ENCODE measurements at regions not wholly inside any gene's neighbourhood (a gene's known extent, or its start where the extent isn't known, plus 50 kb on each side); places are given as distances from the start of the nearest gene placed in this dataset.

GRCh38 chr2:121017396-121017795, 267.6 kb downstream of the TFCP2L1 start:
- Histone ChIP-seq H3K36me3 (no peaks in the 10 kb centered on the region), H3K27me3 (ENCODE audit: insufficient read depth, low read depth, severe bottlenecking) (no peaks in the 10 kb centered on the region), H3K27ac (no peak overlapping the region), H3K4me3 (ENCODE audit: low read depth, low read length) (no peak overlapping the region), H3K9me3 (ENCODE audit: severe bottlenecking) (no peaks in the 10 kb centered on the region)
- TF ChIP-seq CTCF (IDR thresholded peaks at IDR 0.05; ENCODE audit: low read depth, low read length), result no peak
- no peak for DNase-seq

GRCh38 chr2:121018136-121019061, 266.6 kb downstream of the TFCP2L1 start:
- no peak for TF ChIP-seq CTCF (IDR thresholded peaks at IDR 0.05; ENCODE audit: low read depth, low read length)
- no peaks in the 10 kb centered on the region for H3K27me3 ChIP-seq (ENCODE audit: insufficient read depth, low read depth, severe bottlenecking)
- H3K36me3 ChIP-seq, result no peaks in the 10 kb centered on the region
- no peaks in the 10 kb centered on the region for H3K9me3 ChIP-seq (ENCODE audit: severe bottlenecking)
- no peak overlapping the region for H3K4me3 ChIP-seq (ENCODE audit: low read depth, low read length)
- DNase-seq, result no peak
- H3K27ac ChIP-seq, result no peak overlapping the region

GRCh38 chr2:121019071-121019470, 265.9 kb downstream of the TFCP2L1 start:
- no peak overlapping the region for H3K4me3 ChIP-seq (ENCODE audit: low read depth, low read length)
- no peak for DNase-seq
- no peaks in the 10 kb centered on the region for H3K36me3 ChIP-seq
- H3K27ac ChIP-seq, result no peak overlapping the region
- no peak for TF ChIP-seq CTCF (IDR thresholded peaks at IDR 0.05; ENCODE audit: low read depth, low read length)
- H3K9me3 ChIP-seq (ENCODE audit: severe bottlenecking), result no peaks in the 10 kb centered on the region
- H3K27me3 ChIP-seq (ENCODE audit: insufficient read depth, low read depth, severe bottlenecking), result no peaks in the 10 kb centered on the region

- TF ChIP-seq CTCF (IDR thresholded peaks at IDR 0.05; ENCODE audit: low read depth, low read length), result no peak
- no peak for DNase-seq
- Histone ChIP-seq H3K4me3 (ENCODE audit: low read depth, low read length) (no peak overlapping the region), H3K9me3 (ENCODE audit: severe bottlenecking) (no peaks in the 10 kb centered on the region), H3K27ac (no peak overlapping the region), H3K27me3 (ENCODE audit: insufficient read depth, low read depth, severe bottlenecking) (no peaks in the 10 kb centered on the region), H3K36me3 (no peaks in the 10 kb centered on the region)
Observed at GRCh38 chr2:121019756-121020155, 265.2 kb downstream of the TFCP2L1 start.

- no peaks in the 10 kb centered on the region for H3K9me3 ChIP-seq (ENCODE audit: severe bottlenecking)
- no peak overlapping the region for H3K4me3 ChIP-seq (ENCODE audit: low read depth, low read length)
- no peak overlapping the region for H3K27ac ChIP-seq
- no peaks in the 10 kb centered on the region for H3K27me3 ChIP-seq (ENCODE audit: insufficient read depth, low read depth, severe bottlenecking)
- no peaks in the 10 kb centered on the region for H3K36me3 ChIP-seq
- TF ChIP-seq CTCF (IDR thresholded peaks at IDR 0.05; ENCODE audit: low read depth, low read length), result no peak
- no peak for DNase-seq
Observed at GRCh38 chr2:121021685-121022084, 263.3 kb downstream of the TFCP2L1 start.
